HEK293T (cell line): ENCODE measurements at regions not wholly inside any gene's neighbourhood (a gene's known extent, or its start where the extent isn't known, plus 50 kb on each side); places are given as distances from the start of the nearest gene placed in this dataset.

ENCODE experiments used
- CTCF ChIA-PET: fragments of 350-600 bp; formaldehyde crosslinking; extraction: SDS; loops from one replicate; lab custom pipeline; 2021; ENCODE audit warnings: antibody characterized with exemption, inconsistent platforms; lab: Yijun Ruan, JAX
- POLR2A ChIA-PET: fragments of 350-600 bp; formaldehyde crosslinking; extraction: SDS; loops from one replicate; lab custom pipeline; 2020; ENCODE audit warnings: antibody characterized with exemption, inconsistent platforms; lab: Yijun Ruan, JAX
- DNase-seq: peaks from one replicate; pipeline ENCODE4 v3.0.0; 2012; ENCODE audit warnings: mixed read lengths; ENCODE audit errors: extremely low spot score
- ARNT ChIP-seq: fragments of 450-650 bp; IDR thresholded peaks from 2 replicates; pipeline ENCODE4 v1.6.1; 2017; ENCODE audit warnings: mild to moderate bottlenecking
- BHLHE40 ChIP-seq: fragments of 450-650 bp; IDR thresholded peaks from 2 replicates; pipeline ENCODE4 v1.6.1; 2016; ENCODE audit warnings: mild to moderate bottlenecking, moderate library complexity, borderline replicate concordance
- CTBP1 ChIP-seq: fragments of 450-650 bp; IDR thresholded peaks from 2 replicates; pipeline ENCODE4 v1.6.1; 2016; ENCODE audit warnings: borderline replicate concordance
- ELF4 ChIP-seq: fragments of 450-650 bp; IDR thresholded peaks from 2 replicates; pipeline ENCODE4 v1.6.1; 2017; ENCODE audit warnings: antibody characterized with exemption
- FOXA1 ChIP-seq: fragments of 450-650 bp; IDR thresholded peaks from 2 replicates; pipeline ENCODE4 v1.6.1; 2016; ENCODE audit warnings: mild to moderate bottlenecking
- FOXK2 ChIP-seq: fragments of 450-650 bp; IDR thresholded peaks from 2 replicates; pipeline ENCODE4 v1.6.1; 2016; ENCODE audit warnings: mild to moderate bottlenecking
- FOXM1 ChIP-seq: fragments of 450-650 bp; IDR thresholded peaks from 2 replicates; pipeline ENCODE4 v1.6.1; 2017; ENCODE audit warnings: mild to moderate bottlenecking, borderline replicate concordance
- HDGF ChIP-seq: fragments of 450-650 bp; IDR thresholded peaks from 2 replicates; pipeline ENCODE4 v1.6.1; 2017; ENCODE audit warnings: antibody characterized with exemption, borderline replicate concordance
- L3MBTL2 ChIP-seq: fragments of 450-650 bp; conservative IDR thresholded peaks from 2 replicates; pipeline ENCODE4 v1.6.1; 2016; ENCODE audit warnings: mild to moderate bottlenecking
- LEF1 ChIP-seq: fragments of 450-650 bp; IDR thresholded peaks from 2 replicates; pipeline ENCODE4 v1.6.1; 2017; ENCODE audit warnings: mild to moderate bottlenecking, borderline replicate concordance
- NFRKB ChIP-seq: fragments of 450-650 bp; IDR thresholded peaks from 2 replicates; pipeline ENCODE4 v1.6.1; 2016; ENCODE audit warnings: mild to moderate bottlenecking, moderate library complexity
- PKNOX1 ChIP-seq: fragments of 450-650 bp; IDR thresholded peaks from 2 replicates; pipeline ENCODE4 v1.6.1; 2016
- SP1 ChIP-seq: fragments of 450-650 bp; IDR thresholded peaks from 2 replicates; pipeline ENCODE4 v1.6.1; 2017
- SUZ12 ChIP-seq: fragments of 450-650 bp; IDR thresholded peaks from 2 replicates; pipeline ENCODE4 v1.6.1; 2016; ENCODE audit warnings: mild to moderate bottlenecking
- TARDBP ChIP-seq: fragments of 450-650 bp; IDR thresholded peaks from 2 replicates; pipeline ENCODE4 v1.6.1; 2016
- ZNF384 ChIP-seq: fragments of 450-650 bp; IDR thresholded peaks from 2 replicates; pipeline ENCODE4 v1.6.1; 2016

GRCh38 chr5:100276071-100276470 lies 259.1 kb upstream of the FAM174A start:
- no peak for DNase-seq
- ChIA-PET CTCF (no interaction called here), POLR2A (no interaction called here)
- no peak for TF ChIP-seq BHLHE40
- no peak for TF ChIP-seq TARDBP
- TF ChIP-seq PKNOX1: no peak
- TF ChIP-seq HDGF: no peak
- TF ChIP-seq FOXK2: no peak
- TF ChIP-seq FOXM1: no peak
- TF ChIP-seq CTBP1: no peak
- TF ChIP-seq L3MBTL2: no peak
- no peak for TF ChIP-seq NFRKB
- no peak for TF ChIP-seq LEF1
- TF ChIP-seq ARNT: no peak
- no peak for TF ChIP-seq SP1
- TF ChIP-seq ELF4: no peak
- no peak for TF ChIP-seq FOXA1
- no peak for TF ChIP-seq ZNF384
- TF ChIP-seq SUZ12: no peak

GRCh38 chr5:100275631-100276030 lies 259.5 kb upstream of the FAM174A start:
- DNase-seq: no peak
- POLR2A ChIA-PET: no interaction called here
- TF ChIP-seq FOXK2 (no peak), NFRKB (no peak), L3MBTL2 (no peak), FOXM1 (no peak), TARDBP (no peak), CTBP1 (no peak), FOXA1 (no peak), ARNT (no peak), HDGF (no peak), ELF4 (no peak), SP1 (no peak), BHLHE40 (no peak), LEF1 (no peak)
- CTCF ChIA-PET: no interaction called here

- TF ChIP-seq ELF4 (no peak), L3MBTL2 (no peak), FOXA1 (no peak), HDGF (no peak), FOXK2 (no peak), SP1 (no peak), FOXM1 (no peak)
- CTCF ChIA-PET: interaction anchor here (0.6 kb wide), 1 partner anchor 213 kb away, joined by 7 read pairs; no protein-coding TSS in a partner anchor
- POLR2A ChIA-PET: no interaction called here
- no peak for DNase-seq
Observed at GRCh38 chr5:100273846-100274580, 261.2 kb upstream of the FAM174A start.

GRCh38 chr5:100270023-100270771 lies 265.0 kb upstream of the FAM174A start:
- CTCF ChIA-PET: no interaction called here

GRCh38 chr5:100260968-100261367 lies 274.2 kb upstream of the FAM174A start:
- ChIA-PET POLR2A (no interaction called here), CTCF (no interaction called here)
- TF ChIP-seq LEF1: no peak
- TF ChIP-seq FOXA1: no peak
- no peak for TF ChIP-seq L3MBTL2
- TF ChIP-seq ELF4: no peak
- no peak for TF ChIP-seq ARNT
- TF ChIP-seq PKNOX1: no peak
- TF ChIP-seq SP1: no peak
- no peak for TF ChIP-seq CTBP1
- TF ChIP-seq TARDBP: no peak
- TF ChIP-seq NFRKB: no peak
- no peak for TF ChIP-seq FOXM1
- TF ChIP-seq SUZ12: no peak
- no peak for TF ChIP-seq ZNF384
- TF ChIP-seq FOXK2: no peak
- no peak for TF ChIP-seq BHLHE40
- no peak for TF ChIP-seq HDGF
- DNase-seq: no peak

More at GRCh38 chr5:100270023-100270771, 265.0 kb upstream of the FAM174A start:
- TF ChIP-seq PKNOX1: no peak
- TF ChIP-seq LEF1: no peak
- TF ChIP-seq HDGF: no peak
- no peak for DNase-seq
- POLR2A ChIA-PET: no interaction called here

- ChIA-PET POLR2A (no interaction called here), CTCF (no interaction called here)
- DNase-seq: no peak
- TF ChIP-seq L3MBTL2: no peak
- TF ChIP-seq ELF4: no peak
- no peak for TF ChIP-seq SUZ12
- TF ChIP-seq ZNF384: no peak
- TF ChIP-seq HDGF: no peak
- TF ChIP-seq SP1: no peak
Observed at GRCh38 chr5:100252944-100253343, 282.2 kb upstream of the FAM174A start.
